HEK293 (cell line): ENCODE measurements at regions not wholly inside any gene's neighbourhood (a gene's known extent, or its start where the extent isn't known, plus 50 kb on each side); places are given as distances from the start of the nearest gene placed in this dataset.

Experiments used
- HOXA7 ChIP-seq: sonication (generic); formaldehyde crosslinking; IDR thresholded peaks from 2 replicates; pipeline ENCODE4 v1.8.1; 2022; ENCODE audit warnings: missing genetic modification reagents, borderline replicate concordance
- ZBTB21 ChIP-seq: fragments of 450-650 bp; formaldehyde crosslinking; IDR thresholded peaks from 2 replicates; pipeline ENCODE4 v1.5.1; 2017; ENCODE audit warnings: missing biosample characterization, missing genetic modification characterization
- ZFP41 ChIP-seq: fragments of 450-650 bp; formaldehyde crosslinking; IDR thresholded peaks from 2 replicates; pipeline ENCODE4 v1.5.1; 2016; ENCODE audit warnings: missing biosample characterization, missing genetic modification characterization, borderline replicate concordance
- ZNF214 ChIP-seq: fragments of 450-650 bp; formaldehyde crosslinking; IDR thresholded peaks from 2 replicates; pipeline ENCODE4 v1.5.1; 2017; ENCODE audit warnings: missing biosample characterization, mild to moderate bottlenecking, missing genetic modification characterization, borderline replicate concordance
- ZNF548 ChIP-seq: fragments of 450-650 bp; formaldehyde crosslinking; IDR thresholded peaks from 2 replicates; pipeline ENCODE4 v1.5.1; 2016; ENCODE audit warnings: missing biosample characterization, missing genetic modification characterization
- ZNF571 ChIP-seq: fragments of 450-650 bp; formaldehyde crosslinking; IDR thresholded peaks from 2 replicates; pipeline ENCODE4 v1.5.0; 2017; ENCODE audit warnings: missing biosample characterization, missing genetic modification characterization
- ZNF626 ChIP-seq: fragments of 450-650 bp; sonication (Bioruptor Pico); formaldehyde crosslinking; IDR thresholded peaks from 2 replicates; pipeline ENCODE4 v1.5.1; 2018; ENCODE audit warnings: missing biosample characterization, missing genetic modification characterization, inconsistent platforms
- ZNF654 ChIP-seq: fragments of 450-650 bp; formaldehyde crosslinking; IDR thresholded peaks from 2 replicates; pipeline ENCODE4 v1.5.1; 2016; ENCODE audit warnings: low read depth, missing biosample characterization, missing genetic modification characterization
- ZNF670 ChIP-seq: fragments of 450-650 bp; formaldehyde crosslinking; IDR thresholded peaks from 2 replicates; pipeline ENCODE4 v1.5.1; 2016; ENCODE audit warnings: missing biosample characterization, missing genetic modification characterization, low read depth
- ZNF677 ChIP-seq: fragments of 450-650 bp; IDR thresholded peaks from 2 replicates; pipeline ENCODE4 v1.5.0; 2018; ENCODE audit warnings: missing biosample characterization, mild to moderate bottlenecking, missing genetic modification characterization, moderate library complexity
- ZSCAN5A ChIP-seq: fragments of 450-650 bp; formaldehyde crosslinking; IDR thresholded peaks from 2 replicates; pipeline ENCODE4 v1.5.1; 2016; ENCODE audit warnings: missing biosample characterization, missing genetic modification characterization
- TF ChIP-seq, protein P1 (sequence below): fragments of 450-650 bp; formaldehyde crosslinking; IDR thresholded peaks from 2 replicates; pipeline ENCODE4 v1.5.1; 2016; ENCODE audit warnings: missing biosample characterization, missing genetic modification characterization

DNA sequence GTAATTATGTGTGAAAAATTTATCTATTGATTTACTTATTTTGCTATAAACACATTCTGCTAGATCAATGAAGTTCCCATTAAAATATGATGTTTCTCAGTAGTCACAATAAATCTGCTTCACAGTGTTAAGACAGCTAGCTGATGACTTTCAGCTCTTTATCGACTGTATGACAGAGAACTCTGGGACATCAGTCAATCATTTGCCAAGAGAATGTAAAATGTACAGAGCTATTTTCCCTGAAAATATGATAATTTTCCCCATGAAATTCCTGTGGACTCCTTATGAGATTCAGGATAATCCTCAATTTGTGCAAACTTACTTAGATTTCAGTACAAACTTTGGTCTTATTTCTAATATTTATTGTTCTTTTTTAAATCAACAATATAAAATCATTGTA, 430.5 kb downstream of the SLITRK6 start:
- TF ChIP-seq ZNF670 (tag by site-specific recombination) (no peak), ZNF654 (no peak), HOXA7 (no peak), ZFP41 (tag by site-specific recombination) (no peak), ZNF548 (tag by site-specific recombination) (no peak), ZSCAN5A (tag by site-specific recombination) (no peak), ZBTB21 (tag by site-specific recombination) (no peak), ZNF626 (tag by site-specific recombination) (no peak), ZNF677 (no peak), ZNF571 (tag by site-specific recombination) (no peak), ZNF214 (tag by site-specific recombination) (no peak)
- TF ChIP-seq, protein P1, sequence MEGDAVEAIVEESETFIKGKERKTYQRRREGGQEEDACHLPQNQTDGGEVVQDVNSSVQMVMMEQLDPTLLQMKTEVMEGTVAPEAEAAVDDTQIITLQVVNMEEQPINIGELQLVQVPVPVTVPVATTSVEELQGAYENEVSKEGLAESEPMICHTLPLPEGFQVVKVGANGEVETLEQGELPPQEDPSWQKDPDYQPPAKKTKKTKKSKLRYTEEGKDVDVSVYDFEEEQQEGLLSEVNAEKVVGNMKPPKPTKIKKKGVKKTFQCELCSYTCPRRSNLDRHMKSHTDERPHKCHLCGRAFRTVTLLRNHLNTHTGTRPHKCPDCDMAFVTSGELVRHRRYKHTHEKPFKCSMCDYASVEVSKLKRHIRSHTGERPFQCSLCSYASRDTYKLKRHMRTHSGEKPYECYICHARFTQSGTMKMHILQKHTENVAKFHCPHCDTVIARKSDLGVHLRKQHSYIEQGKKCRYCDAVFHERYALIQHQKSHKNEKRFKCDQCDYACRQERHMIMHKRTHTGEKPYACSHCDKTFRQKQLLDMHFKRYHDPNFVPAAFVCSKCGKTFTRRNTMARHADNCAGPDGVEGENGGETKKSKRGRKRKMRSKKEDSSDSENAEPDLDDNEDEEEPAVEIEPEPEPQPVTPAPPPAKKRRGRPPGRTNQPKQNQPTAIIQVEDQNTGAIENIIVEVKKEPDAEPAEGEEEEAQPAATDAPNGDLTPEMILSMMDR (tag by site-specific recombination) = no peak
